OCI-LY7 (cell line): ENCODE measurements at regions not wholly inside any gene's neighbourhood (a gene's known extent, or its start where the extent isn't known, plus 50 kb on each side); places are given as distances from the start of the nearest gene placed in this dataset.

Experiments
- EZH2phosphoT487 ChIP-seq: fragments of 200-600 bp; sonication (generic); IDR thresholded peaks from 2 replicates; pipeline ENCODE4 v1.6.1; 2018; ENCODE audit warnings: low read depth, borderline replicate concordance, mild to moderate bottlenecking, mixed run types, antibody characterized with exemption, low read length, moderate library complexity, mixed read lengths
- TF ChIP-seq, protein P1 (sequence below): fragments of 200-600 bp; sonication (generic); conservative IDR thresholded peaks from 2 replicates; pipeline ENCODE4 v1.5.1; 2014; ENCODE audit warnings: mild to moderate bottlenecking, antibody characterized with exemption, low read length, moderate library complexity, mixed read lengths

DNA sequence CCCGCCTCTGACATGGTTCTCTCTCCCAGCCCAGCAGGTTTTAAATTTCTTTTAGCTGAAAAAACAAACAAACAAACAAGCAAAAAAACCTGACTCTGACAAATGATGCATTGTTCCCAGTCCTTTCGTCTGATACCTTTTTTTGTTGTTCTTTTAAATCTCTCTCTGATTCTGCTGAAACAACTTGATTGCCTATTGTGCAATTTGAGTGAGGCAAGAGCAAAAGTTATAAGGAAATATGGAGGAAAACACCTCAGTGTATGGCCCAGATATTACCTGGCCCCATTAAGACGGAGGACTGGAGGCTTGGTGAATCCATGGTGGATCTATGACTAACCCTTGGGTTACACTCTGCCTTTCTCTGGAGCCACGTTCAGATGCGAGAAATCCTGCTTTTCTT is 164.0 kb downstream of the MELK start:
- TF ChIP-seq, protein P1, sequence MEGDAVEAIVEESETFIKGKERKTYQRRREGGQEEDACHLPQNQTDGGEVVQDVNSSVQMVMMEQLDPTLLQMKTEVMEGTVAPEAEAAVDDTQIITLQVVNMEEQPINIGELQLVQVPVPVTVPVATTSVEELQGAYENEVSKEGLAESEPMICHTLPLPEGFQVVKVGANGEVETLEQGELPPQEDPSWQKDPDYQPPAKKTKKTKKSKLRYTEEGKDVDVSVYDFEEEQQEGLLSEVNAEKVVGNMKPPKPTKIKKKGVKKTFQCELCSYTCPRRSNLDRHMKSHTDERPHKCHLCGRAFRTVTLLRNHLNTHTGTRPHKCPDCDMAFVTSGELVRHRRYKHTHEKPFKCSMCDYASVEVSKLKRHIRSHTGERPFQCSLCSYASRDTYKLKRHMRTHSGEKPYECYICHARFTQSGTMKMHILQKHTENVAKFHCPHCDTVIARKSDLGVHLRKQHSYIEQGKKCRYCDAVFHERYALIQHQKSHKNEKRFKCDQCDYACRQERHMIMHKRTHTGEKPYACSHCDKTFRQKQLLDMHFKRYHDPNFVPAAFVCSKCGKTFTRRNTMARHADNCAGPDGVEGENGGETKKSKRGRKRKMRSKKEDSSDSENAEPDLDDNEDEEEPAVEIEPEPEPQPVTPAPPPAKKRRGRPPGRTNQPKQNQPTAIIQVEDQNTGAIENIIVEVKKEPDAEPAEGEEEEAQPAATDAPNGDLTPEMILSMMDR = no peak
- TF ChIP-seq EZH2phosphoT487 = no peak
